GM12872 (cell line): ENCODE measurements at regions not wholly inside any gene's neighbourhood (a gene's known extent, or its start where the extent isn't known, plus 50 kb on each side); places are given as distances from the start of the nearest gene placed in this dataset.

ENCODE experiments used
- CTCF ChIP-seq: IDR thresholded peaks from 3 replicates; pipeline ENCODE4 v1.5.1; 2011; ENCODE audit warnings: low read depth, mild to moderate bottlenecking, low read length, moderate library complexity; ENCODE audit not compliant: insufficient read depth

GRCh38 chr12:105698075-105698474 is 367.6 kb downstream of the C12orf75 start:
- TF ChIP-seq CTCF: no peak

GRCh38 chr12:105699209-105699608 is 368.7 kb downstream of the C12orf75 start:
- no peak for TF ChIP-seq CTCF

GRCh38 chr12:105704787-105705186 is 374.3 kb downstream of the C12orf75 start:
- no peak for TF ChIP-seq CTCF

- no peak for TF ChIP-seq CTCF
These were observed 374.7 kb downstream of the C12orf75 start for GRCh38 chr12:105705235-105705634.

GRCh38 chr12:105705765-105706164 is 375.3 kb downstream of the C12orf75 start:
- peak; percentile 67 for TF ChIP-seq CTCF

- TF ChIP-seq CTCF: no peak
These were observed 376.0 kb downstream of the C12orf75 start for GRCh38 chr12:105706321-105706972.

- TF ChIP-seq CTCF: no peak
These were observed 376.5 kb downstream of the C12orf75 start for GRCh38 chr12:105706973-105707334.
